ENCODE measurements at regions not wholly inside any gene's neighbourhood (a gene's known extent, or its start where the extent isn't known, plus 50 kb on each side); places are given as distances from the start of the nearest gene placed in this dataset.

GRCh38 chr14:97251491-97252155 is 454.4 kb downstream of the VRK1 start:
- H3K27me3 ChIP-seq (ENCODE audit: control insufficient read depth, insufficient read depth, low read length) = no peaks in the 10 kb centered on the region
- no peak for TF ChIP-seq CTCF (IDR thresholded peaks at IDR 0.05; ENCODE audit: insufficient read depth, low read depth, low read length)
- ChIA-PET POLR2A (no interaction called here), CTCF (no interaction called here)
- DNase-seq (ENCODE audit: low read depth) = no peak
- no peaks in the 10 kb centered on the region for H3K36me3 ChIP-seq (ENCODE audit: control insufficient read depth, insufficient read depth, low read length)
- H3K4me3 ChIP-seq (ENCODE audit: low read depth, low read length) = no peak overlapping the region

GRCh38 chr14:97253756-97254155 is 456.6 kb downstream of the VRK1 start:
- DNase-seq (ENCODE audit: low read depth) = no peak
- Histone ChIP-seq H3K4me3 (ENCODE audit: low read depth, low read length) (no peak overlapping the region), H3K27me3 (ENCODE audit: control insufficient read depth, insufficient read depth, low read length) (no peaks in the 10 kb centered on the region), H3K36me3 (ENCODE audit: control insufficient read depth, insufficient read depth, low read length) (no peaks in the 10 kb centered on the region)
- POLR2A ChIA-PET = no interaction called here
- CTCF ChIA-PET = interaction anchor here (0.6 kb wide), 1 partner anchor 468 kb away, joined by 3 read pairs; no protein-coding TSS in a partner anchor
- no peak for TF ChIP-seq CTCF (IDR thresholded peaks at IDR 0.05; ENCODE audit: insufficient read depth, low read depth, low read length)

DNA sequence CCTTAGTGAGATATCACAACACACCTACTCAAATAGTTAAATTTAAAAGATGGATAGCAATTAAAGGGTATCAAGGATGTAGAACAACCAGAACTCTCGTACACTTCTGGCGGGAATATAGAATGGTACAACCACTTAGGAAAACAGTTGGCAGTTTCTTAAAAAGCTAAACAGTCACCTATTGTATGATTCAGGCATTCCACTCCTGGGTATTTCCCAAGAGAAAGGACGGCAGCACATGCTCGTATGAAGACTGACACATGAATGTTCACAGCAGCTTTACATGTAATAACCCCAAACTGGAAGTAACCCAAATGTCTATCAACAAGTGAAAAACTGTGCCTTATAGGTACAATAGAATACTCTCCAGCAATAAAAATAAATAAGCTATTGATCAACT is 465.2 kb downstream of the VRK1 start:
- DNase-seq (ENCODE audit: low read depth) = no peak
- POLR2A ChIA-PET = no interaction called here

GRCh38 chr14:97264516-97265230 is 467.5 kb downstream of the VRK1 start:
- Histone ChIP-seq H3K27me3 (ENCODE audit: control insufficient read depth, insufficient read depth, low read length) (no peaks in the 10 kb centered on the region), H3K36me3 (ENCODE audit: control insufficient read depth, insufficient read depth, low read length) (no peaks in the 10 kb centered on the region), H3K4me3 (ENCODE audit: low read depth, low read length) (no peak overlapping the region)
- POLR2A ChIA-PET = no interaction called here
- TF ChIP-seq CTCF (IDR thresholded peaks at IDR 0.05; ENCODE audit: insufficient read depth, low read depth, low read length) = no peak
- no peak for DNase-seq (ENCODE audit: low read depth)
- CTCF ChIA-PET = no interaction called here

More for the DNA sequence above, 465.2 kb downstream of the VRK1 start:
- Histone ChIP-seq H3K36me3 (ENCODE audit: control insufficient read depth, insufficient read depth, low read length) (no peaks in the 10 kb centered on the region), H3K27me3 (ENCODE audit: control insufficient read depth, insufficient read depth, low read length) (no peaks in the 10 kb centered on the region), H3K4me3 (ENCODE audit: low read depth, low read length) (no peak overlapping the region)
- CTCF ChIA-PET = no interaction called here
- no peak for TF ChIP-seq CTCF (IDR thresholded peaks at IDR 0.05; ENCODE audit: insufficient read depth, low read depth, low read length)

GRCh38 chr14:97266653-97267052 is 469.5 kb downstream of the VRK1 start:
- DNase-seq (ENCODE audit: low read depth) = no peak
- no peaks in the 10 kb centered on the region for H3K27me3 ChIP-seq (ENCODE audit: control insufficient read depth, insufficient read depth, low read length)
- ChIA-PET CTCF (interaction anchor here (1.1 kb wide), 1 partner anchor 14 kb away, joined by 3 read pairs; no protein-coding TSS in a partner anchor), POLR2A (no interaction called here)
- no peak overlapping the region for H3K4me3 ChIP-seq (ENCODE audit: low read depth, low read length)
- no peaks in the 10 kb centered on the region for H3K36me3 ChIP-seq (ENCODE audit: control insufficient read depth, insufficient read depth, low read length)
- TF ChIP-seq CTCF (IDR thresholded peaks at IDR 0.05; ENCODE audit: insufficient read depth, low read depth, low read length) = no peak
